ENCODE measurements at regions not wholly inside any gene's neighbourhood (a gene's known extent, or its start where the extent isn't known, plus 50 kb on each side); places are given as distances from the start of the nearest gene placed in this dataset.

GRCh38 chr14:106506881-106507305 lies 980.5 kb downstream of the TMEM121 start:
- no peak for TF ChIP-seq CTCF (IDR thresholded peaks at IDR 0.05; ENCODE audit: control extremely low read depth in 1 of 3, insufficient read depth in 1 of 3, low read depth in 1 of 3, low read length in 3 of 3)
- no peak for TF ChIP-seq SIN3A (conservative IDR thresholded peaks at IDR 0.05 in 1 of 2, IDR thresholded peaks at IDR 0.05 in 1 of 2; ENCODE audit: low read depth in 1 of 2, low read length in 2 of 2)
- TF ChIP-seq CHD2 (IDR thresholded peaks at IDR 0.05; ENCODE audit: low read length) = no peak
- TF ChIP-seq RXRA (IDR thresholded peaks at IDR 0.05; ENCODE audit: insufficient read depth, low read depth, low read length) = no peak
- no peak for TF ChIP-seq CEBPB (IDR thresholded peaks at IDR 0.05; ENCODE audit: low read depth, low read length)
- no peak for TF ChIP-seq POLR2AphosphoS5 (IDR thresholded peaks at IDR 0.05; ENCODE audit: low read depth, low read length)
- TF ChIP-seq NANOG (IDR thresholded peaks at IDR 0.05; ENCODE audit: insufficient read depth, low read depth, low read length, poor library complexity, severe bottlenecking) = no peak
- TF ChIP-seq SP1 (IDR thresholded peaks at IDR 0.05; ENCODE audit: low read depth, low read length) = no peak
- TF ChIP-seq CREB1 (IDR thresholded peaks at IDR 0.05) = no peak
- TF ChIP-seq EP300 (IDR thresholded peaks at IDR 0.05; ENCODE audit: borderline replicate concordance in 1 of 2, low read depth in 2 of 2, low read length in 2 of 2) = no peak
- TF ChIP-seq EZH2 (IDR thresholded peaks at IDR 0.05; ENCODE audit: low read depth, low read length, severe bottlenecking) = no peak

All from H1 (cell line).